SKM-1 (cell line): ENCODE measurements at regions not wholly inside any gene's neighbourhood (a gene's known extent, or its start where the extent isn't known, plus 50 kb on each side); places are given as distances from the start of the nearest gene placed in this dataset.

Source experiments
- DNase-seq: peaks from one replicate; lab custom pipeline; 2025; ENCODE audit not compliant: unreplicated experiment; lab: John Stamatoyannopoulos, UW

- DNase-seq, result no peak
Observed at GRCh38 chr4:149296503-149296902, 519.1 kb downstream of the IQCM start.

GRCh38 chr4:149296084-149296483, 519.6 kb downstream of the IQCM start:
- no peak for DNase-seq

- no peak for DNase-seq
Observed at GRCh38 chr4:149294601-149295000, 521.0 kb downstream of the IQCM start.

GRCh38 chr4:149293046-149293649, 522.5 kb downstream of the IQCM start:
- no peak for DNase-seq

- no peak for DNase-seq
Observed at GRCh38 chr4:149292425-149293007, 523.1 kb downstream of the IQCM start.

GRCh38 chr4:149291463-149291862, 524.2 kb downstream of the IQCM start:
- DNase-seq, result no peak

- DNase-seq, result no peak
Observed at GRCh38 chr4:149280806-149281205, 534.8 kb downstream of the IQCM start.

GRCh38 chr4:149279776-149280175, 535.9 kb downstream of the IQCM start:
- DNase-seq, result no peak

- DNase-seq, result no peak
Observed at GRCh38 chr4:149279331-149279730, 536.3 kb downstream of the IQCM start.

GRCh38 chr4:149277705-149278104, 537.9 kb downstream of the IQCM start:
- DNase-seq, result no peak

- DNase-seq, result no peak
Observed at GRCh38 chr4:149269835-149270234, 545.8 kb downstream of the IQCM start.

GRCh38 chr4:149266301-149266700, 549.3 kb downstream of the IQCM start:
- DNase-seq, result no peak

- DNase-seq, result no peak
Observed at GRCh38 chr4:149265645-149266044, 550.0 kb downstream of the IQCM start.

- DNase-seq, result no peak
Observed at GRCh38 chr4:149264093-149264733, 551.4 kb downstream of the IQCM start.

- no peak for DNase-seq
Observed at GRCh38 chr4:149248191-149248764, 567.4 kb downstream of the IQCM start.

- no peak for DNase-seq
Observed at GRCh38 chr4:149247164-149247563, 568.5 kb downstream of the IQCM start.

- no peak for DNase-seq
Observed at GRCh38 chr4:149245333-149245732, 570.3 kb downstream of the IQCM start.

- no peak for DNase-seq
Observed at GRCh38 chr4:149238097-149238496, 577.5 kb downstream of the IQCM start.

- DNase-seq, result no peak
Observed at GRCh38 chr4:149234798-149235197, 580.8 kb downstream of the IQCM start.

GRCh38 chr4:149223659-149224058, 592.0 kb downstream of the IQCM start:
- DNase-seq, result no peak

GRCh38 chr4:149218672-149219071, 597.0 kb downstream of the IQCM start:
- DNase-seq, result no peak

- DNase-seq, result no peak
Observed at GRCh38 chr4:149214301-149214700, 601.3 kb downstream of the IQCM start.
